GM12878 (cell line): ENCODE measurements at regions not wholly inside any gene's neighbourhood (a gene's known extent, or its start where the extent isn't known, plus 50 kb on each side); places are given as distances from the start of the nearest gene placed in this dataset.

Source experiments
- ATAC-seq: fragments of 200-7000 bp; cut with Tn5 transposase; 3 replicates; pipeline ENCODE4 v1.9.1; 2020; ENCODE audit warnings: mild to moderate bottlenecking, moderate library complexity
- BruUV-seq: library from RNA; stranded (reverse); fragments of 400-500 nt; replicated peaks from 2 replicates; lab custom pipeline; 2021; lab: Mats Ljungman, UMichigan
- CTCF ChIA-PET: fragments of 300-600 bp; sonication (Branson Sonifier 250); formaldehyde crosslinking; extraction: SDS; loops from one replicate; lab custom pipeline; 2021; ENCODE audit warnings: inconsistent platforms; lab: Yijun Ruan, JAX
- POLR2A ChIA-PET: fragments of 350-600 bp; formaldehyde crosslinking; extraction: SDS; loops from one replicate; lab custom pipeline; 2021; ENCODE audit warnings: inconsistent platforms; lab: Charles Lee
- RAD21 ChIA-PET: fragments of 300-600 bp; sonication (Branson Sonifier 250); formaldehyde crosslinking; loops from one replicate; lab custom pipeline; 2023; ENCODE audit warnings: antibody characterized with exemption; ENCODE audit not compliant: unreplicated experiment; lab: Charles Lee
- SMC1A ChIA-PET: fragments of 300-600 bp; sonication (Branson Sonifier 250); formaldehyde crosslinking; loops from one replicate; lab custom pipeline; 2023; ENCODE audit not compliant: unreplicated experiment, uncharacterized antibody; lab: Charles Lee
- DNase-seq: peaks from one replicate; pipeline ENCODE4 v3.0.0-alpha.2; 2011; ENCODE audit warnings: low read depth, low spot score
- FAIRE-seq: peaks from 3 replicates; lab custom pipeline; 2011; peaks lifted over from hg19 to GRCh38; lab: Jason Lieb, UNC
- H2AFZ ChIP-seq: 2 replicates; pipeline ENCODE4 v1.6.0; 2011; ENCODE audit warnings: low read depth, low read length, control low read depth; ENCODE audit not compliant: control insufficient read depth
- H3K27ac ChIP-seq: 2 replicates; pipeline ENCODE4 v1.5.1; 2011; ENCODE audit warnings: control low read depth; ENCODE audit not compliant: control insufficient read depth, insufficient read depth
- H3K27me3 ChIP-seq, 2 experiments: replicated peaks in 1 of 2; 2 replicates each; pipeline versions ENCODE4 v1.6.0 to v1.6.1; 2011; ENCODE audit warnings: low read length in 1 of 2; ENCODE audit not compliant: control insufficient read depth in 2 of 2, insufficient read depth in 2 of 2
- H3K36me3 ChIP-seq, 2 experiments: 2 replicates each; pipeline ENCODE4 v1.5.1; 2011; ENCODE audit warnings: low read length in 1 of 2; ENCODE audit not compliant: control insufficient read depth in 2 of 2, insufficient read depth in 2 of 2
- H3K4me1 ChIP-seq: 2 replicates; pipeline ENCODE4 v1.6.1; 2011; ENCODE audit warnings: mild to moderate bottlenecking, low read length, moderate library complexity, mixed read lengths; ENCODE audit not compliant: control insufficient read depth, insufficient read depth
- H3K4me2 ChIP-seq: 2 replicates; pipeline ENCODE4 v1.6.0; 2011; ENCODE audit warnings: control low read depth; ENCODE audit not compliant: control insufficient read depth, insufficient read depth
- H3K4me3 ChIP-seq: fragments of 200-600 bp; sonication (generic); 2 replicates; pipeline ENCODE4 v1.5.1; 2016
- H3K79me2 ChIP-seq: 2 replicates; pipeline ENCODE4 v1.6.0; 2011; ENCODE audit warnings: low read length; ENCODE audit not compliant: control insufficient read depth, insufficient read depth
- H3K9ac ChIP-seq: 2 replicates; pipeline ENCODE4 v1.8.0; 2011; ENCODE audit warnings: low read length, control low read depth, mixed read lengths; ENCODE audit not compliant: control insufficient read depth, insufficient read depth
- H3K9me3 ChIP-seq: replicated peaks from 3 replicates; pipeline ENCODE4 v1.5.1; 2011; ENCODE audit warnings: mild to moderate bottlenecking, low read length; ENCODE audit not compliant: control insufficient read depth, insufficient read depth
- H4K20me1 ChIP-seq: 2 replicates; pipeline ENCODE4 v1.6.0; 2011; ENCODE audit not compliant: control insufficient read depth, insufficient read depth
- ATF7 ChIP-seq: fragments of 450-650 bp; IDR thresholded peaks from 2 replicates; pipeline ENCODE4 v1.6.1; 2016; ENCODE audit warnings: low read depth, mild to moderate bottlenecking
- BCLAF1 ChIP-seq: fragments of 450-650 bp; IDR thresholded peaks from 2 replicates; pipeline ENCODE4 v1.6.1; 2017; ENCODE audit warnings: antibody characterized with exemption, mild to moderate bottlenecking, moderate library complexity
- CBX5 ChIP-seq: sonication (generic); IDR thresholded peaks from 2 replicates; pipeline ENCODE4 v1.6.1; 2016; ENCODE audit warnings: low read depth, moderate library complexity, mild to moderate bottlenecking, inconsistent platforms
- CREB1 ChIP-seq: IDR thresholded peaks from 2 replicates; pipeline ENCODE4 v1.6.1; 2012; ENCODE audit warnings: low read depth, mild to moderate bottlenecking, inconsistent platforms
- MEF2A ChIP-seq: IDR thresholded peaks from 2 replicates; pipeline ENCODE4 v1.6.1; 2011; ENCODE audit warnings: low read depth, mild to moderate bottlenecking, low read length, moderate library complexity; ENCODE audit not compliant: insufficient read depth
- MTA3 ChIP-seq: IDR thresholded peaks from 2 replicates; pipeline ENCODE4 v1.6.1; 2012; ENCODE audit warnings: low read length, inconsistent platforms, borderline replicate concordance
- MYB ChIP-seq: fragments of 150-350 bp; IDR thresholded peaks from 2 replicates; pipeline ENCODE4 v1.6.1; 2014; ENCODE audit warnings: mild to moderate bottlenecking, low read depth, low read length, borderline replicate concordance
- NFYA ChIP-seq: IDR thresholded peaks from 2 replicates; pipeline ENCODE4 v1.6.1; 2011; ENCODE audit warnings: low read depth, mild to moderate bottlenecking, low read length, improper control_type of control experiment, borderline replicate concordance
- POU2F2 ChIP-seq: IDR thresholded peaks from 3 replicates; pipeline ENCODE4 v1.6.1; 2011; ENCODE audit warnings: low read depth, mild to moderate bottlenecking, low read length, borderline replicate concordance
- RAD51 ChIP-seq: fragments of 450-650 bp; IDR thresholded peaks from 2 replicates; pipeline ENCODE4 v1.6.1; 2016; ENCODE audit warnings: moderate library complexity, mild to moderate bottlenecking, inconsistent platforms
- SUZ12 ChIP-seq: fragments of 200-600 bp; sonication (generic); IDR thresholded peaks from one replicate; pipeline ENCODE4 v1.6.1; 2018; ENCODE audit warnings: antibody characterized with exemption, mild to moderate bottlenecking; ENCODE audit not compliant: unreplicated experiment
- WGBS: methylation state at CpG from one replicate; pipeline ENCODE4 v1.1.6; 2016; ENCODE audit warnings: low lambda C conversion rate; ENCODE audit not compliant: insufficient replicate concordance, insufficient coverage; ENCODE audit errors: missing lambda C conversion rate; 5-methylcytosine and 5-hydroxymethylcytosine counted together
- in situ Hi-C: fragments of 300-500 bp; cut with MboI; formaldehyde crosslinking; loops from 9 replicates; pipeline ENCODE4 v1.14.3; 2018; ENCODE audit warnings: mixed read lengths
- intact Hi-C: fragments of 100-400 bp; cut with micrococcal nuclease; formaldehyde crosslinking; loops from one replicate; pipeline ENCODE4 v1.14.2; 2022; ENCODE audit not compliant: unreplicated experiment
- TF ChIP-seq, protein P1 (sequence below): IDR thresholded peaks from 2 replicates; pipeline ENCODE4 v1.6.1; 2011; ENCODE audit warnings: low read depth, mild to moderate bottlenecking, low read length, moderate library complexity, borderline replicate concordance; ENCODE audit errors: extremely low read depth

DNA sequence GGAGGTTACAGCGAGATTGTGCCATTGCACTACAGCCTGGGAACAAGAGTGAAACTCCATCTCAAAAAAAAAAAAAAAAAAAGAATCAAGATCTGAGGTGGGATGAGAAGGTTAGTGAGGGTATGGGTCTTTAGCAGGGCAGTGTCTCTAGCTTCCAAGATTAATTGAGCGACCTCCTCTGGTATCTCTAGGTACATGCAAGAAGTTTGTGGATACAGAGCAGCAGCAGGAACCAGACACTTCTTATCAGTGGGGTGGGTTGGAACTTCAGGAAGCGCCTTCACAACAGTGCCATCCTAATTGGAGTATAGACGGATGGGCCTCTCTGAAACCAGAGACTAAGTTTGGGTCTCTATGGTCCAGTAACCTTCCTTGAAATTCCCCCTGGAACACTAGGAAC, 51.9 kb upstream of the CISTR start (continued):
- no peak for TF ChIP-seq BCLAF1
- TF ChIP-seq MEF2A, result no peak
- no peak for TF ChIP-seq NFYA
- no peak for TF ChIP-seq SUZ12
- TF ChIP-seq ATF7, result no peak
- TF ChIP-seq MTA3, result no peak
- no peak for TF ChIP-seq MYB

DNA sequence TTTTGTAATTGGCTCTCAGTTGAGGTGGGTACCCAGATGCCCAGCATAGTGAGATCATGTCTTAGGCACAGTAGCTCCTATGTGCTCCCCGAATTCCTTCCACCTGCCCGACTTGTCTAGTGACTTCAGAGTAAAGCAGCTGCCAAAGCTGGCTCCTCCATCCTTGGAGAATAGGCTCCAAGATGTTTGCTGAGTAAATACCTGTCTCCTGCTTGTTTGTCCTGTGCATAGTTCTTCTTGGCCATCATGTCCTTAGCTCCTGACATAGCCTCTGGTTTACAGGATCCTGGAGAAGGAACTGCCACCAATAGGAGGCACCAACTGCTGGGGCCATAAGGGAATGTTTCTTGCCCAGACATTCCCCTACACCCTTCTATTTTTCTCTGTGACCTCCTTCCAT, 52.6 kb upstream of the CISTR start:
- Histone ChIP-seq H4K20me1 (no peaks in the 10 kb centered on the region), H3K9me3 (no peaks in the 10 kb centered on the region), H3K4me2 (no peak overlapping the region), H3K4me3 (no peak overlapping the region), H3K4me1 (no peaks in the 10 kb centered on the region), H3K36me3 (no peaks in the 10 kb centered on the region)
- SMC1A ChIA-PET, result interaction anchor here (0.6 to 1.1 kb wide), 4 partner anchors 8 to 46 kb away, joined by 3 to 6 read pairs (median 3); no protein-coding TSS in a partner anchor
- 55% methylated on average over 2 of the region's 2 CpGs for WGBS
- no peak for ATAC-seq
- no peak for FAIRE-seq
- POLR2A ChIA-PET, result no interaction called here
- BruUV-seq, result no TSS peak
- TF ChIP-seq POU2F2, result no peak
- TF ChIP-seq, protein P1, sequence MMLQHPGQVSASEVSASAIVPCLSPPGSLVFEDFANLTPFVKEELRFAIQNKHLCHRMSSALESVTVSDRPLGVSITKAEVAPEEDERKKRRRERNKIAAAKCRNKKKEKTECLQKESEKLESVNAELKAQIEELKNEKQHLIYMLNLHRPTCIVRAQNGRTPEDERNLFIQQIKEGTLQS, result no peak
- no peak for TF ChIP-seq RAD51
- TF ChIP-seq CBX5, result no peak
- TF ChIP-seq CREB1, result no peak
- TF ChIP-seq, all 136 proteins: peak for 0
- H2AFZ ChIP-seq, result no peak overlapping the region
- in situ Hi-C loops, result no loop called here
- ChIA-PET RAD21 (no interaction called here), CTCF (interaction anchor here (0.6 to 1.5 kb wide), 5 partner anchors 13 to 792 kb away, joined by 3 to 4 read pairs (median 3); no protein-coding TSS in a partner anchor)
- H3K9ac ChIP-seq, result no peak overlapping the region
- no peak for DNase-seq
- peaks cover 0 to 9% of the 10 kb centered on the region in 2 experiments; a peak in 3 of 4 replicates for H3K27me3 ChIP-seq
- intact Hi-C loops, result no loop called here
- no peaks in the 10 kb centered on the region for H3K79me2 ChIP-seq
- no peak overlapping the region for H3K27ac ChIP-seq
